ENCODE measurements at regions not wholly inside any gene's neighbourhood (a gene's known extent, or its start where the extent isn't known, plus 50 kb on each side); places are given as distances from the start of the nearest gene placed in this dataset.

DNA sequence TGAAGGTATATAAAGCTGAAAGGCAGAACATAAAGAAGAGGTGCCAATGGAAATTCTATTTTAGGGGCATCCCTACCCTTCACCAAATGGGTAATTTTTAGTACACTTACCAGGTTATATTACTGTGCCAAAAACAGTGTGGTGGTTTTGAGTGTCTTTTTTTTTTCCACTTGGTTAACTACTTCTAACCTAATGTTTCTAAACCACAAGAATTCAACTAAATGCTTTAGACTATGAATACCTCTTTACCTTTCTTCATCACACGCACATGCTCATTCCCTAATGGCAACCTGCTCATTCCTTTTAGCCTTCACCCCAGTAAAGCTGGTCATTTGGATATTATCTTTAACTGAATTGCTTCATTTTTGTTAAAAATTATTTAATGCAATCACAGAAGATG, 215.6 kb downstream of the PIK3R1 start:
- DNase-seq (ENCODE audit: low spot score), result no peak

DNA sequence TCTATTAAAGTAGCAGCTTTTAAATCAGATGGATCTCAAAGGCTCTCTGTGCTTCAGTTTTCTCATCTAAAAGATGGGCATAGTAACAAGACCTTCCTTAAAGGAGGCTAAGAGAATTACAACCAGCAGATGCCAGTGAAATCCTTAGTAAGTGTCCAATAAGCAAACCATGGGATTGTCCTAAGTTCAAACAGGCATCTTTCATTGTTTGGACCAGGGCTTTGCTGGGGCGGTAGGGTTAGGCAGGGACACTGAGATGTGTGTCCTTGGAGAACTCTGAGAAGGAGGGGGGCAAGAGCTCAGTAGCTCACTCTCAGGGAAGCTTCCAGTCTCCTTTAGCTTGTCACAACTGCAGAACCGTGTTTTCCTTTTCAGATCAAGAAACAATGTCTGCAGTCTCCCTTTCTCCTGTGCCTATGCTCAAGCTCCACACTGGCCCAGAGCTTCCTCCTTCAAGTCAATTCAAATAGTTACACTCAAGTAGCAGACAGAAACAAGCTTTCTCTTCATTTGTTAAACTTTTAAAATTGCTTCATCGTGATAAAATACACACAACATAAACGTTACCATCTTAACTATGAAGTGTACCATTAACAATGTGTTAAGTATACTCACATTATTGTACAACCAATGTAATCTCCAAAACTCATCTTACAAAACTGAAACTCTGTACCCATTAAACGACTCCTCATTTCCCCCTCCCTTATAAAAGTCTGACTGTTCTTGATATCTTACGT, 216.2 kb downstream of the PIK3R1 start:
- no peak for DNase-seq (ENCODE audit: low spot score)

GRCh38 chr5:68432682-68433081, 217.1 kb downstream of the PIK3R1 start:
- peak; percentile 47 for DNase-seq (ENCODE audit: low spot score)

DNA sequence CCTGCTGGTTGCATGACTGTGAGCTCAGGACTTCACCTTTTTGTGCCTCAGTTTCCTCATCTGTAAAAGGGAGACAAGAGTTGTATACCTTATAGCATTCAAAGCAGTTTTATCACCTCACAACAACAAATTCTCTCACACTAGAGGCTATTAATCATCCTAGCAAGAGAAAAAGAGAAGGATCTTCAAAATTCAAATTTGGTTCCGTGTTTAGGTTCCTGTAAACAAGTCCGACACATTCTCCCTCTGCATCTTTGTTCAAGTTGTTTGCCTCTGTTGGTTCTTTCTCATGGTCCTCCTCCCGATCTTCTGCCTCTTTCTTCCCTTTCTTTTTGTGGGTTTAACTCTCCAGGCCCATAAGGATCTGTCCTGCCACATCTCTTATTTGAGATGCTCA, 218.0 kb downstream of the PIK3R1 start:
- DNase-seq (ENCODE audit: low spot score), result no peak

- peak; percentile 95 for DNase-seq (ENCODE audit: low spot score)
Measured at GRCh38 chr5:68433923-68434879, 218.6 kb downstream of the PIK3R1 start.

- DNase-seq (ENCODE audit: low spot score), result no peak
Measured at GRCh38 chr5:68435611-68436010, 220.1 kb downstream of the PIK3R1 start.

DNA sequence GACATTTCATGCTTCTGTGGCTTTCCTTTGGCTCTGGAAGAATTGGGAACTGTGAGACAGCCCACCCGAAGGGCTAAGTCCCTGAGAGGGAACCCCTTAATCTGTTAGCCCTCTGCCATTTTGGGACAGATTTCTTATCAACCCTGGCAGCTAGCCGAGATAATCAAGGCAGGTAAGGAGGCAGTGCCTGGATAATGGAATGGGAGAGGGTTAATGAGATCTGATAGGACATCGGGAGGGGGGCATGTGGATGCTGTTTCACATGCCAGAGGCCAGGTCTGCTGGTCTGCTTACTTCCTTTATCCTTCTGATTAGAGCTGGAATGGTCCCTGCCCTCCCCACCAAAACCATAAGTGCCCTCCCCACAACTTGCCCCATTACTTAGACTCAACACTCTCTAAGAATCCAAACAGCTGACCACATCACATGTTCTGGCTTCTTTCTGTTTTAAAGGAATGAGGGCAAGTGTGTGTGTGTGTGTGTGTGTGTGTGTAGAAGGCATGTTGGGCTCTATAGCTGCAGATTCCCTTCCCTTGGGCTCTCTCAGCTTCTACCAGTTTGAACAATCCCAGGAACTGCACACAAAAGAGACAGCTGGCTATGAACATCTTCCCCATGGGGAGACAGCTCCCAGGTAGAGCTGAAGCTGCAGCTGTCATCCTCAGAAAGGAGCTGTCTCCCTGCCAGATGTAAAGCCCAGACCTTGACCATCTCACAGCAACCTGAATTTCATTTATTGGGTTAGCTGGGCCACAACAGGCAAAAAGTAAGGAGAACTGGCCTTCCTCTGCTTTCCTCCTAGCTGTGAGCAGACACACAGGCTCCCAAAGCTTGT, 221.3 kb downstream of the PIK3R1 start:
- DNase-seq (ENCODE audit: low spot score), result no peak

DNA sequence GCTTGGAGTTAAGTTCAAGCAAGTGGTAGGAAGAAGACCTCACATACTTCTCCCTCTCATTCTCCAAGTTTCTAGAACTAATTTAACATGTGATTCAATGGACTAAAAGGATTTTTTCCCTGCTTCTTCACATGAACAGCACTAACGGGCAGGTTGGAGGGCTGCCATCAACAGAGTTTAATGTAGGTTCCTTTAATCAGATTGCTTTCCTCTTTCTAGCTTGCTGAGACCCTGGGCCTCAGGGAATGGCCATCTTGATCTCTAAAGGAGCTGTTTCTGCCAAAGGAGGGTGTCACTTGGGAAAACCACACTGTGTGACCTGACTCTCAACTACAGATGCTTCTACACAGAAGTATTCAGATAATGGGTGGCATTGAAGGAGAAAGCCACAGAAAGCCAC, 223.3 kb downstream of the PIK3R1 start:
- no peak for DNase-seq (ENCODE audit: low spot score)

- DNase-seq (ENCODE audit: low spot score), result no peak
Measured at GRCh38 chr5:68440245-68440644, 224.7 kb downstream of the PIK3R1 start.

DNA sequence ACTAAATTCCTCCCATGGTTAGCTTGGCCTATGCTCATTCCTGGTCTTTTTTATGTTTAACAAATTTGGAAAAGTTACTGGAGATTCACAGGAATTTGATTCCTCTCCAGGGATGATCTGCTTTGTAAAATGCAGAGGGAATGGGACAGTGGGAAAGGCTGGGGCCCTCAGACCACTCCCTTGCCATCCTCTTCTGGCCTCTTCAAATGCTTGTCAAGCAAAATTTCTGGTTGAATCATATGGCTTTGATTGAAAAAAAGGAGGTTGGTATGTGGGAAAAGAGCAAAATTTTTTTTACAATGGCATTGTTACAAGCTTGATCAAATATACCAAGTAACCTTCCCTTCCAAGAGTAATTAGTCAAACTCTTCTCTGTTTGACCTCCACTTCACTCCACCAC, 225.1 kb downstream of the PIK3R1 start:
- no peak for DNase-seq (ENCODE audit: low spot score)

DNA sequence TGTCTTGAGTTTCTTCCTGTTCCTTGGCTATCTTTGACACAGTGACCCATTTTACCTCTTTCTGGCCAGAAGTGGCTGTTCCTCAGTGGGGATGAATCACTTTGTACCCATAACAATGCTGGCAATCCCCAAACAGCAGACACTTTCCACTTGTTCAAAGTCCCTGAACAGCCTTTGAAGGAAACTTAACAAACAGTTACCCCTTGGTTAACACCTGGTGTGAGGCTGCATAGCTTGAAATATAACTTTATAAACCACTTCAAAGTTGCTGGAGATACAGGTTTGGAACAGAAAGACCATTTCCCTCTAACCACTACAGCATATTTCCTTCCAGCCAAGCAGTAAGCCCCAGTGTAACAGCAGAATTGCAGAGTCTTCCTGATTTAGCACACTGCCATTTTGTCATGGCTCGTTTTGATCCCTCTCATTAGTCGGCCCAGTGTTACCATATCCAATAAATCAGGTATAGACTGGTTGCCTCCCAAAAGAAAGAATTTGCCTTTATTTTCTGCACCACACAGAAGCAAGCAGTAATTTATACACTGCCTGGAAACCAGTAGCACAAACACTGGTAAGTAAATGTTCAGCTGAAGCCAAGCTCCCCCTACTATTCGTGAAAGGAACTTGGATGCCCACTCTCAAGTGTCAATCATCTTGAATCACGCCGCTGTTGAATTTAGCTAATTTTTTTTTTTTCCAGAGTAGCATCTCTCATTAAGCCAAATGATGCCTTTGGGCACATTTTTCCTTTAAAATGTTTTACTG, 225.9 kb downstream of the PIK3R1 start:
- DNase-seq (ENCODE audit: low spot score), result peak; percentile 40

GRCh38 chr5:68443091-68443490, 227.5 kb downstream of the PIK3R1 start:
- no peak for DNase-seq (ENCODE audit: low spot score)

DNA sequence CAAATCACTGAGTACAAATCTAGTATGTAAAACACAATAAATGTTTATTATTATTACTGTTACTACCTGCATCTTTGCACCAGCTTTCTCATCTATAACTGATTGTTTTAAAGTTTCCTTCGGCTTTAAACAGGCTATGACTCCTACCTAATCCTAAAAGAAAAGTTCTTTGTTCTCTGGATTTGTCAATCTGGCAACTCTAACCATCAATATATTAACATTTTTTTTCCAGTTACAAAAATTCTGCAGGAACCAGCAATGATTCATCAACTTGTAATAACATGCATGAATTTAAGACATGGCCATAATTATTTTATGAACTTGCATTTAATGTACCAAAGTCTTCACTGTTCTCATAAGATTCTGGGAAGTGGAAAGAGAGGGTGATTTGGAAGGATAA, 228.5 kb downstream of the PIK3R1 start:
- DNase-seq (ENCODE audit: low spot score), result no peak

- no peak for DNase-seq (ENCODE audit: low spot score)
Measured at GRCh38 chr5:68444833-68445232, 229.3 kb downstream of the PIK3R1 start.

DNA sequence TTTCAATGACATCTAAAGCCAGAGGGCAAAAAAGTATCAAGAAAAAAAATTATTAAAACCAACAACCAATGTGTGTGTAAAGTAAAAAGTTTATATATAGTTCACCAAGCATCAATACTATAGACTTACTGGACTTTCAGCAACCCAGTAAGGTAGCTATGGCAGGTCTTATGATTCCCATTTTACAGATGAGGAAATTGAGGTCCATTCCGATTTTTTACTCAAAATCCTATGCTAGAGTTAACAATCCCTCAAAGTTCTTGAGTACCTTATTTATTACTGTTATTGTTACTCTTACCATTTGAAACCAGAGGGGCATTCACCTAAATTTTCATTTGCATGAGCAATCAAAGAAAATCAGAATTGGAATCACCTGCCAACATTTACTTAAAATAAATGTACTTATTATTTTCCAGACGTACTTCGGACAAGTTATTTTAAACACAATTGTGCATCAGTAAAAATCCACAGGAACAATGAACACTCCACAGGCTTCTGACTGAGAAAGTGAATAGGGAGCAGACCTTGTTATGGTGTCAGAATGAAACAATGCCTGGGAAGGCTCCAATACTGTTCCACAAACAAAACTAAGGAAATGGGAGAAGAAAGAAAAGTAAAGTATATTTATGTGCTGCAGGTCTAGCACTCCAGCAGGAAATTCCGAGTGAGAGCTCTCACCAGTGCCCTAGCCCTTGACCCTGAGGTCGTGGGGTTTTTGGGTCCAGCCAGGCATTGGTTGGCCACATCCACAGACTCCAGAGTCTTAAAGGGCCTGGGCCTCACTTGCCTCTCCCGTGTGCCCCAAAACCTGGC, 229.9 kb downstream of the PIK3R1 start:
- no peak for DNase-seq (ENCODE audit: low spot score)

GRCh38 chr5:68446070-68446357, 230.5 kb downstream of the PIK3R1 start:
- no peak for DNase-seq (ENCODE audit: low spot score)

DNA sequence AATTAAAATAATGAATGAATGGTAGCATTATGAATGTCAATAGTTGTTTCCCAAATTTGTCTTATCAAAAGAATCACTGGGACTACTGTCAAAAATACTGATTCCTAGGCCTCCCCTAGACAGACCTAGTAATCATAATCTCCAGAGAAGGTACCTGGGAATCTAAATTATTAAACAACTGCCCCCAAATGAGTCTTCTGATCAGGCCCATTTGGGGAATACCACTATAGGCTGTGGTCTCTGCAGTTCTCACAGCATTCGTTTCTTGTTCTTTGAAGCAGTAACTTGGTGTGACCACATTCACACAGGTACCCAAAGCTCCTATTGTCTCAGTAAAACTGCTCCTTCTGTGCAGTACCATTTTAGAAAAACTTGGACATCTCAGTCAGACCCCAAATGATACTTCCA, 230.9 kb downstream of the PIK3R1 start:
- no peak for DNase-seq (ENCODE audit: low spot score)

DNA sequence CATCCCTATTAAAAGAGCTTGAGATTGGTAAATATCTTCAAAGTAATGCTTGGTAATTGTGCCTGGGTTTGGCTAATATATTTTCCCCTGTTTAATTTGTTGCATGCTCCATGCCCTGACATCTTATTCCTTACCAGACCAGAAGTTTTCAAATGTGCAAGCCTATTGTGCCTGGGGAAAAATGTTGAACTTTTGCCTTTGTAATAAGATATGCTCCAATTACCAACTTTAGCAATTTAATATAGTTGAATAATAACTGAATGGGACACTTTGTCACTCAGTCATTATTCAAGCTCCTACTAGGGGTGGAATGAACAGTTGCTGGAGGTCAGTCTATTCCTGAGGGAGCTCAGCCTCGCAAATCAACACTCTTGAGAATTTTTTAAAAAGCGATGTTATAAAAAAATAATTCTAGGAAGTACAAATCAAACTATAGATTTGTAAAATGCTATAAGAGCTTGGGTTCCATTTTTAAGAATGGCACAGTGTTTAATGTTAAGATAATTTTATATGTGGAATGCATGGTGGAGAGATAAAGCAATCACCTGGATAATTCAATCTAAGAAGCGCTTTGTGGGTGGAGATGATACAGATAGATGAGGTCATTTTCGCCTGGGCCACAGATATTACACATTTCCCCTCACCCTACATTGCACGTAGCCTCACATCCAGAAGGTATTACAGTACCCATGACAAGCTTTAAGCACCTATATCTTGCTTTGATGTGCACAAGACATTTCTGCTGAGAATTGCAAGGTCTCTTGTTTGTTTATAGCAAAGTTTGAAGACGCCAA, 231.8 kb downstream of the PIK3R1 start:
- DNase-seq (ENCODE audit: low spot score), result no peak

DNA sequence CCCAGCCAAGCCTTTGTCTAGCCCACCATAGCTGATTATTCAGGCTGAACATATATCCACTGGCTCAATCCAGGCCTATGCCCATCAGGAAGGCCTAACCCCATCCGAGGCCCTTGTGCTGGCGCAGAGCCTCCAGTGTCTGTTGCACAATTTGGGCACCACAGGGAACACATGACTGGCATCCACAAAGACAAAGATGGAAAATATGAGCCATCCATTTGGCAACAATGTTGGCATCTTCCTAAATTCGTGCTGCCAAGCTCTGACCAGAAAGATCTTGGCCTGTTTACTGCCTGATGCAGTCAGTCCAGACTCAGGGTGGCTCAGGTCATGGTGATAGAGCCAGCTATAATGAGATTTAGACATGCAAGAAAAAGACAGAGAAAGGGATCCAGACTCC, 233.8 kb downstream of the PIK3R1 start:
- DNase-seq (ENCODE audit: low spot score), result no peak

DNA sequence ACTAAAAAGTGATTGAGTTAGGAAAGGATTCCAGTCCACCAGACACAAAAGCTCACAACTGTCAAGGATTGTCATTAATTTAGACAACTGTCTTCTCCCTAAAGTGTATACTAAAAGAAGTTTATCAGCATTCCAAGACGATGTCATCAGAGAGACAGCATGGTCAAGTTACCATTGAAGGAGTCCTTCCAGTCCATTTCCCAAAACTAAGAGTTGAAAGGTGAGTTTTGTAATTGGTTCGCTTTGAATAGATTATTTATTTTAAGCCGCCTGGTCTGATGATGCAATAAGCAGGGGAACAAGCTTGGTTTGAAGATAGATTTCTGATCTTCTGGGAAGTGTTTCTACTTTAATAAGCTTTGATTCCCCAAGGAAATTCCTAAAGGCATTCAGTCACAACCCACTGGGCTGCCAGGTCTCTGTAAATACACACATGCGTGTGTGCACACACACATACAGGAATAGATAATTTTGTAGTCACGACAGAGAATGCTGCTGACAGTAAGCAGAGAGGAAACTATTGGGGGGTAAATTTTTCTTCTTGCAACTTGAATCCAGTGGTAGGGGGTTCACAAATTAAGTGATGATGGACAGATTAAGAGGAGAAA, 234.8 kb downstream of the PIK3R1 start:
- DNase-seq (ENCODE audit: low spot score), result no peak
